Choroid plexus epithelial cell (primary cell): ENCODE measurements at regions not wholly inside any gene's neighbourhood (a gene's known extent, or its start where the extent isn't known, plus 50 kb on each side); places are given as distances from the start of the nearest gene placed in this dataset.
"Not testable (repeated sequence)": the region's sequence is repeated elsewhere in the genome, so short reads cannot be mapped to it uniquely, and the experiment has no call there.

Experiments
- DNase-seq: peaks from one replicate; pipeline ENCODE4 v3.0.0-alpha.2; 2010; ENCODE audit warnings: low read depth
- H3K4me3 ChIP-seq: 2 replicates; pipeline ENCODE4 v1.5.1; 2011; ENCODE audit warnings: low read depth, mild to moderate bottlenecking, control low read depth, low read length, moderate library complexity
- CTCF ChIP-seq: conservative IDR thresholded peaks from 2 replicates; pipeline ENCODE4 v1.5.1; 2011; ENCODE audit warnings: low read depth, mild to moderate bottlenecking, control low read depth, inconsistent platforms, low read length, moderate library complexity

- H3K4me3 ChIP-seq, result no peak overlapping the region
- DNase-seq, result no peak
- TF ChIP-seq CTCF, result no peak
These were observed 876.0 kb downstream of the FSTL5 start for GRCh38 chr4:161287678-161288352.

GRCh38 chr4:161285461-161285860 lies 878.3 kb downstream of the FSTL5 start:
- DNase-seq, result peak; percentile 47
- H3K4me3 ChIP-seq, result no peak overlapping the region
- no peak for TF ChIP-seq CTCF

GRCh38 chr4:161280929-161281328 lies 882.9 kb downstream of the FSTL5 start:
- DNase-seq, result no peak
- TF ChIP-seq CTCF, result no peak
- no peak overlapping the region for H3K4me3 ChIP-seq

- no peak for TF ChIP-seq CTCF
- no peak for DNase-seq
- H3K4me3 ChIP-seq, result no peak overlapping the region
These were observed 884.7 kb downstream of the FSTL5 start for GRCh38 chr4:161279095-161279494.

- DNase-seq, H3K4me3 ChIP-seq: not testable (repeated sequence)
These were observed 886.5 kb downstream of the FSTL5 start for GRCh38 chr4:161277150-161277787.

- H3K4me3 ChIP-seq, result no peak overlapping the region
- no peak for DNase-seq
- no peak for TF ChIP-seq CTCF
These were observed 890.2 kb downstream of the FSTL5 start for GRCh38 chr4:161273607-161274006.

- no peak overlapping the region for H3K4me3 ChIP-seq
- DNase-seq, result no peak
- no peak for TF ChIP-seq CTCF
These were observed 903.0 kb downstream of the FSTL5 start for GRCh38 chr4:161260819-161261218.
